A673 (cell line): ENCODE measurements at regions not wholly inside any gene's neighbourhood (a gene's known extent, or its start where the extent isn't known, plus 50 kb on each side); places are given as distances from the start of the nearest gene placed in this dataset.

Experiments used
- BruUV-seq: library from RNA; stranded (reverse); fragments of 400-500 nt; replicated peaks from 2 replicates; lab custom pipeline; 2021; lab: Mats Ljungman, UMichigan
- CTCF ChIA-PET: fragments of 300-600 bp; sonication (Branson Sonifier 250); formaldehyde crosslinking; loops from one replicate; lab custom pipeline; 2022; ENCODE audit warnings: antibody characterized with exemption; lab: Charles Lee
- POLR2A ChIA-PET: fragments of 300-600 bp; sonication (Branson Sonifier 250); formaldehyde crosslinking; loops from one replicate; lab custom pipeline; 2022; ENCODE audit warnings: antibody characterized with exemption; ENCODE audit not compliant: low non-redundant PET; lab: Charles Lee
- DNase-seq: peaks from one replicate; pipeline ENCODE4 v3.0.0-alpha.2; 2015; ENCODE audit warnings: low spot score
- H3K27ac ChIP-seq: fragments of 200-600 bp; sonication (generic); 2 replicates; pipeline ENCODE4 v1.5.1; 2016; ENCODE audit warnings: mixed run types, low read depth, mild to moderate bottlenecking, mixed read lengths, antibody characterized with exemption, low read length; ENCODE audit not compliant: poor library complexity, severe bottlenecking
- H3K27me3 ChIP-seq: fragments of 200-600 bp; sonication (generic); replicated peaks from 2 replicates; pipeline ENCODE4 v1.6.1; 2017; ENCODE audit warnings: mixed run types, low read depth, mild to moderate bottlenecking, mixed read lengths, antibody characterized with exemption, low read length; ENCODE audit not compliant: insufficient read depth, poor library complexity
- H3K36me3 ChIP-seq: fragments of 200-600 bp; sonication (generic); 2 replicates; pipeline ENCODE4 v1.6.1; 2016; ENCODE audit warnings: mixed run types, mild to moderate bottlenecking, mixed read lengths, antibody characterized with exemption, low read length; ENCODE audit not compliant: insufficient read depth, poor library complexity, severe bottlenecking
- H3K4me1 ChIP-seq: fragments of 200-600 bp; sonication (generic); 2 replicates; pipeline ENCODE4 v1.6.1; 2017; ENCODE audit warnings: mixed run types, mild to moderate bottlenecking, mixed read lengths, antibody characterized with exemption, low read length; ENCODE audit not compliant: insufficient read depth, poor library complexity, severe bottlenecking
- H3K4me3 ChIP-seq: fragments of 200-600 bp; sonication (generic); 2 replicates; pipeline ENCODE4 v1.5.1; 2016; ENCODE audit warnings: low read depth, mixed run types, mild to moderate bottlenecking, mixed read lengths, low read length; ENCODE audit not compliant: poor library complexity, severe bottlenecking
- H3K9me3 ChIP-seq: fragments of 200-600 bp; sonication (generic); 2 replicates; pipeline ENCODE4 v1.6.1; 2016; ENCODE audit warnings: mixed run types, low read depth, mild to moderate bottlenecking, mixed read lengths, antibody characterized with exemption, low read length; ENCODE audit not compliant: poor library complexity, severe bottlenecking
- CTCF ChIP-seq: fragments of 300-800, 200-600 bp; sonication (generic); conservative IDR thresholded peaks from 2 replicates; pipeline ENCODE4 v1.5.1; 2017; ENCODE audit warnings: low read depth, mild to moderate bottlenecking, antibody characterized with exemption, low read length, moderate library complexity, mixed read lengths
- EZH2 ChIP-seq: fragments of 200-600 bp; sonication (generic); IDR thresholded peaks from 2 replicates; pipeline ENCODE4 v1.6.1; 2017; ENCODE audit warnings: borderline replicate concordance, low read depth, mild to moderate bottlenecking, mixed read lengths, antibody characterized with exemption, low read length; ENCODE audit not compliant: poor library complexity, severe bottlenecking
- intact Hi-C: fragments of 100-400 bp; cut with micrococcal nuclease; formaldehyde crosslinking; loops from one replicate; pipeline ENCODE4 v1.10.0; 2022; ENCODE audit not compliant: unreplicated experiment

GRCh38 chr4:157980158-157980557, 192.7 kb downstream of the GASK1B start:
- H3K27ac ChIP-seq, result no peak overlapping the region
- BruUV-seq, result no TSS peak
- no peak for TF ChIP-seq CTCF
- no peak for TF ChIP-seq EZH2
- POLR2A ChIA-PET, result no interaction called here
- H3K4me1 ChIP-seq, result peaks cover 24% of the 10 kb centered on the region
- H3K4me3 ChIP-seq, result no peak overlapping the region
- intact Hi-C loops, result no loop called here
- no peaks in the 10 kb centered on the region for H3K9me3 ChIP-seq
- no peaks in the 10 kb centered on the region for H3K27me3 ChIP-seq
- CTCF ChIA-PET, result interaction anchor here (0.8 kb wide), 1 partner anchor 750 kb away, joined by 3 read pairs; no protein-coding TSS in a partner anchor
- DNase-seq, result no peak
- H3K36me3 ChIP-seq, result no peaks in the 10 kb centered on the region

- H3K27me3 ChIP-seq, result no peaks in the 10 kb centered on the region
- H3K27ac ChIP-seq, result no peak overlapping the region
- H3K4me1 ChIP-seq, result peaks cover 22% of the 10 kb centered on the region
- intact Hi-C loops, result loop anchor here (2.0 to 10.0 kb wide), 6 partner anchors 467 to 1814 kb away; partner anchors contain the start of genes GRIA2 and PDGFC
- TF ChIP-seq EZH2 (no peak), CTCF (peak; percentile 85)
- no peaks in the 10 kb centered on the region for H3K9me3 ChIP-seq
- POLR2A ChIA-PET, result no interaction called here
- BruUV-seq, result no TSS peak
- peak; percentile 89 for DNase-seq
- H3K4me3 ChIP-seq, result peak overlapping the region; percentile 23
- CTCF ChIA-PET, result interaction anchor here (0.6 to 1.0 kb wide), 4 partner anchors 204 to 759 kb away, joined by 3 read pairs; partner anchors contain the start of gene GRIA2
- no peaks in the 10 kb centered on the region for H3K36me3 ChIP-seq
These were observed 194.0 kb downstream of the GASK1B start for GRCh38 chr4:157978680-157979361.

GRCh38 chr4:157977086-157977485, 195.7 kb downstream of the GASK1B start:
- Histone ChIP-seq H3K9me3 (no peaks in the 10 kb centered on the region), H3K27me3 (no peaks in the 10 kb centered on the region), H3K4me1 (peaks cover 10% of the 10 kb centered on the region), H3K27ac (no peak overlapping the region), H3K4me3 (no peak overlapping the region), H3K36me3 (no peaks in the 10 kb centered on the region)
- ChIA-PET POLR2A (no interaction called here), CTCF (no interaction called here)
- intact Hi-C loops, result loop anchor here (5.0 to 10.0 kb wide), 4 partner anchors 465 to 1812 kb away; partner anchors contain the start of gene PDGFC
- no TSS peak for BruUV-seq
- no peak for DNase-seq
- TF ChIP-seq CTCF (no peak), EZH2 (no peak)
